ENCODE measurements at regions not wholly inside any gene's neighbourhood (a gene's known extent, or its start where the extent isn't known, plus 50 kb on each side); places are given as distances from the start of the nearest gene placed in this dataset.

- DNase-seq (ENCODE audit: low read depth in 4 of 4, low spot score in 3 of 4): no peak
These were observed 660.1 kb downstream of the XIRP2 start for GRCh38 chr2:167548396-167548795.

GRCh38 chr2:167544602-167545001 is 656.3 kb downstream of the XIRP2 start:
- no peak for DNase-seq (ENCODE audit: low read depth in 4 of 4, low spot score in 3 of 4)

GRCh38 chr2:167543721-167544120 is 655.4 kb downstream of the XIRP2 start:
- DNase-seq (ENCODE audit: low read depth in 4 of 4, low spot score in 3 of 4): no peak

GRCh38 chr2:167537743-167538142 is 649.5 kb downstream of the XIRP2 start:
- no peak for DNase-seq (ENCODE audit: low read depth in 4 of 4, low spot score in 3 of 4)

- no peak for DNase-seq (ENCODE audit: low read depth in 4 of 4, low spot score in 3 of 4)
These were observed 646.2 kb downstream of the XIRP2 start for GRCh38 chr2:167534443-167534842.

GRCh38 chr2:167524786-167525185 is 636.5 kb downstream of the XIRP2 start:
- DNase-seq (ENCODE audit: low read depth in 4 of 4, low spot score in 3 of 4): no peak

GRCh38 chr2:167510071-167510759 is 621.9 kb downstream of the XIRP2 start:
- DNase-seq (ENCODE audit: low read depth in 4 of 4, low spot score in 3 of 4): peak in 1 of 4 donors; percentile 2

GRCh38 chr2:167509586-167509985 is 621.3 kb downstream of the XIRP2 start:
- peak; percentile 8 to 31 (median 24) for DNase-seq (ENCODE audit: low read depth in 4 of 4, low spot score in 3 of 4)

- no peak for DNase-seq (ENCODE audit: low read depth in 4 of 4, low spot score in 3 of 4)
These were observed 620.4 kb downstream of the XIRP2 start for GRCh38 chr2:167508709-167509108.

GRCh38 chr2:167506395-167506794 is 618.1 kb downstream of the XIRP2 start:
- DNase-seq (ENCODE audit: low read depth in 4 of 4, low spot score in 3 of 4): no peak

- DNase-seq (ENCODE audit: low read depth in 4 of 4, low spot score in 3 of 4): no peak
These were observed 616.4 kb downstream of the XIRP2 start for GRCh38 chr2:167504695-167505094.

- no peak for DNase-seq (ENCODE audit: low read depth in 4 of 4, low spot score in 3 of 4)
These were observed 615.8 kb downstream of the XIRP2 start for GRCh38 chr2:167504061-167504460.

- no peak for DNase-seq (ENCODE audit: low read depth in 4 of 4, low spot score in 3 of 4)
These were observed 613.3 kb downstream of the XIRP2 start for GRCh38 chr2:167501618-167502017.

GRCh38 chr2:167493862-167494261 is 605.6 kb downstream of the XIRP2 start:
- DNase-seq (ENCODE audit: low read depth in 4 of 4, low spot score in 3 of 4): no peak

GRCh38 chr2:167492486-167492885 is 604.2 kb downstream of the XIRP2 start:
- no peak for DNase-seq (ENCODE audit: low read depth in 4 of 4, low spot score in 3 of 4)

- no peak for DNase-seq (ENCODE audit: low read depth in 4 of 4, low spot score in 3 of 4)
These were observed 603.5 kb downstream of the XIRP2 start for GRCh38 chr2:167491788-167492187.

- no peak for DNase-seq (ENCODE audit: low read depth in 4 of 4, low spot score in 3 of 4)
These were observed 602.2 kb downstream of the XIRP2 start for GRCh38 chr2:167490455-167490854.

GRCh38 chr2:167489325-167489724 is 601.0 kb downstream of the XIRP2 start:
- DNase-seq (ENCODE audit: low read depth in 4 of 4, low spot score in 3 of 4): no peak

GRCh38 chr2:167487728-167488127 is 599.4 kb downstream of the XIRP2 start:
- no peak for DNase-seq (ENCODE audit: low read depth in 4 of 4, low spot score in 3 of 4)

- no peak for DNase-seq (ENCODE audit: low read depth in 4 of 4, low spot score in 3 of 4)
These were observed 596.6 kb downstream of the XIRP2 start for GRCh38 chr2:167484875-167485274.

GRCh38 chr2:167480986-167481309 is 592.7 kb downstream of the XIRP2 start:
- DNase-seq (ENCODE audit: low read depth in 4 of 4, low spot score in 3 of 4): no peak

GRCh38 chr2:167480232-167480985 is 592.1 kb downstream of the XIRP2 start:
- DNase-seq (ENCODE audit: low read depth in 4 of 4, low spot score in 3 of 4): no peak
